Pancreas (tissue), 10 donors: ENCODE measurements at regions not wholly inside any gene's neighbourhood (a gene's known extent, or its start where the extent isn't known, plus 50 kb on each side); places are given as distances from the start of the nearest gene placed in this dataset.
A peak's percentile ranks its signal among the peaks of the same experiment; 100 is the strongest.

ENCODE experiments used
- ATAC-seq, 4 donors: fragments of 200-7000 bp; cut with Tn5 transposase; one replicate each; pipeline versions ENCODE4 v1.8.0 to v1.9.1; 2020; ENCODE audit warnings: mild to moderate bottlenecking in 4 of 4, moderate library complexity in 4 of 4
- DNase-seq, 6 donors: peaks; one replicate each; pipeline ENCODE4 v3.0.0-alpha.2; 2020
- FAIRE-seq: peaks from 2 replicates; lab custom pipeline; 2012; peaks lifted over from hg19 to GRCh38; lab: Jason Lieb, UNC
- H3K27ac ChIP-seq, 4 donors: fragments of 200-600 bp; sonication (generic); 1 replicate in 3 of 4; 2 replicates in 1 of 4; pipeline versions ENCODE4 v1.5.0 to v1.8.0; 2020
- H3K27me3 ChIP-seq, 4 donors: fragments of 200-600 bp; one replicate each; pipeline ENCODE4 v1.8.0; 2021
- H3K36me3 ChIP-seq, 3 donors: fragments of 200-600 bp; sonication (generic) in 1 of 3; one replicate each; pipeline versions ENCODE4 v1.5.0 to v1.8.0; 2020 to 2021
- H3K4me1 ChIP-seq, 3 donors: fragments of 200-600 bp; one replicate each; pipeline ENCODE4 v1.8.0; 2021
- H3K4me3 ChIP-seq, 4 donors: fragments of 200-600 bp; sonication (generic) in 2 of 4; one replicate each; pipeline versions ENCODE4 v1.5.0 to v1.8.0; 2020 to 2021
- H3K9me3 ChIP-seq, 4 donors: fragments of 200-600 bp; one replicate each; pipeline ENCODE4 v1.8.0; 2021
- WGBS, 2 donors: extraction: QIAGEN DNeasy Blood & Tissue Kit; methylation state at CpG; one replicate each; pipeline ENCODE4 v1.1.7; 2013; 5-methylcytosine and 5-hydroxymethylcytosine counted together
- intact Hi-C, 3 donors: fragments of 100-400 bp; cut with DNase I; formaldehyde crosslinking; loops; one replicate each; pipeline versions ENCODE4 v1.11.1 to v1.14.2; 2022
- TF ChIP-seq, protein P1 (sequence below), 4 donors: fragments of 200-600 bp; sonication (generic) in 3 of 4; IDR thresholded peaks; one replicate each; pipeline versions ENCODE4 v1.5.0 to v1.8.0; 2021; ENCODE audit warnings: antibody characterized with exemption in 4 of 4
- donor health status: healthy with polysubstance abuse.
- donor health status: DM: no; HTN: no; CAD: no; lungs with moderate emphysema.
- donor health status: DM: no; HTN: no; CAD: no.
- donor health status: control.
- donor health status: control.
- donor health status: Bipolar disorder and iron deficiency.
- donor health status: DM: yes; HTN: yes; CAD: no.
- donor health status: DM: no; HTN: no; CAD: no.
- donor health status: DM: no; HTN: no; CAD: no.
- donor health status: DM: yes; HTN: yes; CAD: no.

DNA sequence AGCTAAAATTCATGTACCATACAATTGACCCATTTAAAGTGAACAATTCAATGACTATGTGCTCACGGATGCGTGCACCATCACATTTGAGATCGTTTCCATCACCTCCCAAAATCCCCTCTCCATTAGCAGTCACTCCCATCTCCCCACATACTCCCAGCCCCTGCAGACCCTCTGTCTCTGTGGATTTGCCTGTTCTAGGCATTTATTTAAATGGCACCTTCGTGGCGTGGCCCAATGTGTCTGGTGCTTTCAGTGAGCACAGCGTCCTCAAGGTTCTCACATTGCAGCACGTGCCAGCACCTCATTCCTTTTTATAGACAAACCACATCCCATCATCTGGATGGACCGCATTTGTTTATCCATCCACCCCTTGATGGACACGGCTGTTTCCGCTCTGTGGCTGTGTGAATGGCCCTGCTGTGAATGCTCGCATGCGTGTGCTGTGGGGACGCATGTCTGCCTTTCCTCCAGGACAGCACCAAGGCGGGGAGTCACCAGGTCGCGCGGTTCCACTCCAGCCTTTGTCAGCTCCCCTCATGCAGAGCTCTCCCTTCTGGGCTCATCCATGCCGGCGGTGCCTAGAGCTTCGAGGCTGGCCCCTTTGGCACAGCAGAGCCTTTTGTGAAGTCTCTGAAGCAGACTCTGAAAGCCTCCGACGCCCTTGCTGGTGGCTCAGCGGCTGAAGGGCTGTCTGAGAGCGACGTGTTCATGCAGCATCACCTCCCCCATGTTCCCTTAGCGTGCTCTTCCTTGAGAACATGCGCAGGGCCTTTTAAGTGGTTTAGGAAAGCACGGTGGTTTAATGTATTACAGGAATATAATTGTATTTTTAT, 184.4 kb downstream of the KIF26A start:
- Histone ChIP-seq H3K9me3 (no peaks in the 10 kb centered on the region), H3K27ac (no peak overlapping the region), H3K4me1 (no peaks in the 10 kb centered on the region), H3K4me3 (no peak overlapping the region), H3K36me3 (no peaks in the 10 kb centered on the region), H3K27me3 (no peaks in the 10 kb centered on the region)
- intact Hi-C loops, result no loop called here
- ATAC-seq (no peak), FAIRE-seq (no peak), DNase-seq (peak in 1 of 6 donors; percentile 5)
- 51 to 65% methylated on average over 28 of the region's 28 CpGs for WGBS, 2 donors
- TF ChIP-seq, protein P1, sequence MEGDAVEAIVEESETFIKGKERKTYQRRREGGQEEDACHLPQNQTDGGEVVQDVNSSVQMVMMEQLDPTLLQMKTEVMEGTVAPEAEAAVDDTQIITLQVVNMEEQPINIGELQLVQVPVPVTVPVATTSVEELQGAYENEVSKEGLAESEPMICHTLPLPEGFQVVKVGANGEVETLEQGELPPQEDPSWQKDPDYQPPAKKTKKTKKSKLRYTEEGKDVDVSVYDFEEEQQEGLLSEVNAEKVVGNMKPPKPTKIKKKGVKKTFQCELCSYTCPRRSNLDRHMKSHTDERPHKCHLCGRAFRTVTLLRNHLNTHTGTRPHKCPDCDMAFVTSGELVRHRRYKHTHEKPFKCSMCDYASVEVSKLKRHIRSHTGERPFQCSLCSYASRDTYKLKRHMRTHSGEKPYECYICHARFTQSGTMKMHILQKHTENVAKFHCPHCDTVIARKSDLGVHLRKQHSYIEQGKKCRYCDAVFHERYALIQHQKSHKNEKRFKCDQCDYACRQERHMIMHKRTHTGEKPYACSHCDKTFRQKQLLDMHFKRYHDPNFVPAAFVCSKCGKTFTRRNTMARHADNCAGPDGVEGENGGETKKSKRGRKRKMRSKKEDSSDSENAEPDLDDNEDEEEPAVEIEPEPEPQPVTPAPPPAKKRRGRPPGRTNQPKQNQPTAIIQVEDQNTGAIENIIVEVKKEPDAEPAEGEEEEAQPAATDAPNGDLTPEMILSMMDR (IDR thresholded peaks at IDR 0.05), result no peak

DNA sequence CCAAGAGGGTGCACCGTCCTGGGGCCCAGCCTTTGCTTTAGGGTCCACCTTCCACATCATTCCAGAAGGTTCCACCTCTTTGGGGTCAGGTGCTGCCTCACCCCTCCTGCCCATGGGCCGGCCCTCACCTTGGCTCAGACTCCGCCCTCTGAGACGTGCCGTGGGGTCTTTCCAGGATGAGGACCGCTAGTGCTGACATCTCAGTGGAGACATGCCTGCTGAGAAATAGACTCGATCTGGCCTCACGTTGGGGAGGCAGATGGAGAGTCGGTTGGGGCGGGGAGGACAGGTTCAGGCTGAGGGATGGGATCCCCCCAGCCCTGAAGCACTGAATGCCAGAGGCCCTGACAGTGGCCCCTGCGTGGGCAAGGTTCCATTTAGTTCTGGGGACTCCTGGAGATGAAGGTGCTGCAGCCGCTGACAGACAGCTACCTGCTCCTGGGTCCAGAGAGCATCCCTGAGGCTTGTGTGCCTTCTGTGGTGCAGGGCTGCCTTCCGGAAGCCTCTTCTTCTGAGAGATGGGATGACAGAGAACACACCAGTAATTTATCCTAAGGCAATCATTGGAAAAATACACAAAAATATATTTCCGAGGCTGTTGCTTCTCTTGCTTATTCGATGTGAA, 185.3 kb downstream of the KIF26A start:
- H3K9me3 ChIP-seq, result no peaks in the 10 kb centered on the region
- H3K4me1 ChIP-seq, result no peaks in the 10 kb centered on the region
- FAIRE-seq (no peak), DNase-seq (no peak), ATAC-seq (no peak)
- H3K4me3 ChIP-seq, result no peak overlapping the region
- no peak overlapping the region for H3K27ac ChIP-seq
- no peaks in the 10 kb centered on the region for H3K27me3 ChIP-seq
- WGBS, 2 donors, result 58 to 66% methylated on average over 15 of the region's 15 CpGs
- intact Hi-C loops, result no loop called here
- H3K36me3 ChIP-seq, result no peaks in the 10 kb centered on the region
- TF ChIP-seq, protein P1 (IDR thresholded peaks at IDR 0.05), result no peak

GRCh38 chr14:104326848-104327247, 188.5 kb downstream of the KIF26A start:
- H3K4me3 ChIP-seq, result no peak overlapping the region
- no peaks in the 10 kb centered on the region for H3K27me3 ChIP-seq
- DNase-seq (no peak), FAIRE-seq (no peak), ATAC-seq (no peak)
- no peaks in the 10 kb centered on the region for H3K4me1 ChIP-seq
- H3K9me3 ChIP-seq, result no peaks in the 10 kb centered on the region
- TF ChIP-seq, protein P1 (IDR thresholded peaks at IDR 0.05), result no peak
- WGBS, 2 donors, result 64 to 81% methylated on average over 10 of the region's 10 CpGs
- intact Hi-C loops, result no loop called here
- H3K36me3 ChIP-seq, result no peaks in the 10 kb centered on the region
- H3K27ac ChIP-seq, result no peak overlapping the region

GRCh38 chr14:104328607-104329006, 190.2 kb downstream of the KIF26A start:
- no peak overlapping the region for H3K4me3 ChIP-seq
- TF ChIP-seq, protein P1 (IDR thresholded peaks at IDR 0.05), result no peak
- no peak overlapping the region for H3K27ac ChIP-seq
- H3K36me3 ChIP-seq, result no peaks in the 10 kb centered on the region
- no peak for FAIRE-seq
- H3K9me3 ChIP-seq, result no peaks in the 10 kb centered on the region
- intact Hi-C loops, result no loop called here
- no peak for ATAC-seq
- WGBS, 2 donors, result 72 to 74% methylated on average over 5 of the region's 5 CpGs
- no peak for DNase-seq
- H3K4me1 ChIP-seq, result no peaks in the 10 kb centered on the region
- no peaks in the 10 kb centered on the region for H3K27me3 ChIP-seq

- intact Hi-C loops, result no loop called here
Observed at GRCh38 chr14:104329793-104330192, 191.4 kb downstream of the KIF26A start.

More at GRCh38 chr14:104329793-104330192, 191.4 kb downstream of the KIF26A start:
- TF ChIP-seq, protein P1 (IDR thresholded peaks at IDR 0.05), result no peak
- DNase-seq (no peak), ATAC-seq (no peak), FAIRE-seq (no peak)
- Histone ChIP-seq H3K9me3 (no peaks in the 10 kb centered on the region), H3K36me3 (no peaks in the 10 kb centered on the region), H3K27ac (no peak overlapping the region), H3K4me1 (no peaks in the 10 kb centered on the region), H3K4me3 (no peak overlapping the region), H3K27me3 (no peaks in the 10 kb centered on the region)
- 68 to 88% methylated on average over 1 of the region's 1 CpG for WGBS, 2 donors
